Thoracic aorta (tissue), 2 donors: ENCODE measurements at regions not wholly inside any gene's neighbourhood (a gene's known extent, or its start where the extent isn't known, plus 50 kb on each side); places are given as distances from the start of the nearest gene placed in this dataset.

Experiments used
- ATAC-seq: fragments of 150-250 bp; one replicate; pipeline ENCODE4 v1.8.0; 2017; ENCODE audit warnings: low read depth; ENCODE audit not compliant: insufficient number of reproducible peaks, low FRiP score
- DNase-seq: peaks from one replicate; pipeline ENCODE4 v3.0.0-alpha.2; 2020; ENCODE audit warnings: low spot score
- H3K27ac ChIP-seq, 2 donors: fragments of 200-600 bp; sonication (generic); 1 replicate in 1 of 2; 2 replicates in 1 of 2; pipeline ENCODE4 v1.5.1; 2016; ENCODE audit warnings: mild to moderate bottlenecking in 2 of 2, moderate library complexity in 2 of 2
- H3K27me3 ChIP-seq: fragments of 200-600 bp; sonication (generic); replicated peaks from 2 replicates; pipeline ENCODE4 v1.6.0; 2016; ENCODE audit warnings: mild to moderate bottlenecking; ENCODE audit not compliant: insufficient read depth
- H3K36me3 ChIP-seq: fragments of 200-600 bp; sonication (generic); one replicate; pipeline ENCODE4 v1.5.1; 2016
- H3K4me1 ChIP-seq, 2 donors: fragments of 200-600 bp; sonication (generic); 1 replicate in 1 of 2; 2 replicates in 1 of 2; pipeline versions ENCODE4 v1.5.1 to v1.6.0; 2016; ENCODE audit warnings: low read depth in 2 of 2, mild to moderate bottlenecking in 1 of 2; ENCODE audit not compliant: control insufficient read depth in 1 of 2
- H3K4me3 ChIP-seq: fragments of 200-600 bp; sonication (generic); 2 replicates; pipeline ENCODE4 v1.5.1; 2016; ENCODE audit warnings: mild to moderate bottlenecking
- H3K9me3 ChIP-seq: fragments of 200-600 bp; sonication (generic); 2 replicates; pipeline ENCODE4 v1.5.1; 2016
- CTCF ChIP-seq: fragments of 200-600 bp; sonication (generic); IDR thresholded peaks from one replicate; pipeline ENCODE4 v1.5.1; 2019; ENCODE audit warnings: antibody characterized with exemption

GRCh38 chr11:64490562-64491216 lies 65.1 kb upstream of the SLC22A11 start:
- no peaks in the 10 kb centered on the region for H3K4me1 ChIP-seq
- H3K9me3 ChIP-seq: no peaks in the 10 kb centered on the region
- H3K27me3 ChIP-seq: no peaks in the 10 kb centered on the region
- H3K36me3 ChIP-seq: no peaks in the 10 kb centered on the region
- ATAC-seq: no peak
- no peak overlapping the region for H3K27ac ChIP-seq
- no peak for DNase-seq
- TF ChIP-seq CTCF: no peak
- H3K4me3 ChIP-seq: no peak overlapping the region

- H3K4me1 ChIP-seq: no peaks in the 10 kb centered on the region
- H3K27ac ChIP-seq: no peak overlapping the region
- ATAC-seq: no peak
- no peaks in the 10 kb centered on the region for H3K9me3 ChIP-seq
- no peak overlapping the region for H3K4me3 ChIP-seq
- no peak for TF ChIP-seq CTCF
- H3K36me3 ChIP-seq: no peaks in the 10 kb centered on the region
- no peaks in the 10 kb centered on the region for H3K27me3 ChIP-seq
- DNase-seq: no peak
These were observed 63.2 kb upstream of the SLC22A11 start for GRCh38 chr11:64492561-64492960.

GRCh38 chr11:64498136-64498535 lies 57.6 kb upstream of the SLC22A11 start:
- ATAC-seq: no peak
- H3K27me3 ChIP-seq: no peaks in the 10 kb centered on the region

GRCh38 chr11:64499261-64500004 lies 56.3 kb upstream of the SLC22A11 start:
- Histone ChIP-seq H3K36me3 (no peaks in the 10 kb centered on the region), H3K4me1 (no peaks in the 10 kb centered on the region), H3K9me3 (no peaks in the 10 kb centered on the region), H3K27me3 (no peaks in the 10 kb centered on the region), H3K27ac (no peak overlapping the region), H3K4me3 (no peak overlapping the region)
- DNase-seq: no peak
- no peak for ATAC-seq
- TF ChIP-seq CTCF: no peak

More at GRCh38 chr11:64498136-64498535, 57.6 kb upstream of the SLC22A11 start:
- DNase-seq: no peak
- Histone ChIP-seq H3K4me3 (no peak overlapping the region), H3K4me1 (no peaks in the 10 kb centered on the region), H3K9me3 (no peaks in the 10 kb centered on the region), H3K36me3 (no peaks in the 10 kb centered on the region), H3K27ac (no peak overlapping the region)
- TF ChIP-seq CTCF: no peak

GRCh38 chr11:64500176-64501013 lies 55.3 kb upstream of the SLC22A11 start:
- no peaks in the 10 kb centered on the region for H3K4me1 ChIP-seq
- no peak overlapping the region for H3K27ac ChIP-seq
- ATAC-seq: no peak
- H3K27me3 ChIP-seq: no peaks in the 10 kb centered on the region
- no peak overlapping the region for H3K4me3 ChIP-seq
- H3K9me3 ChIP-seq: peaks cover 4% of the 10 kb centered on the region
- no peak for TF ChIP-seq CTCF
- no peaks in the 10 kb centered on the region for H3K36me3 ChIP-seq
- no peak for DNase-seq
